NCI-H1436 (cell line): ENCODE measurements at regions not wholly inside any gene's neighbourhood (a gene's known extent, or its start where the extent isn't known, plus 50 kb on each side); places are given as distances from the start of the nearest gene placed in this dataset.
A peak's percentile ranks its signal among the peaks of the same experiment; 100 is the strongest.

Source experiments
- DNase-seq: peaks from one replicate; lab custom pipeline; 2025; lab: John Stamatoyannopoulos, UW

- no peak for DNase-seq
Measured at GRCh38 chr17:14886200-14886739, 378.9 kb downstream of the PMP22 start.

- no peak for DNase-seq
Measured at GRCh38 chr17:14882131-14882530, 383.0 kb downstream of the PMP22 start.

GRCh38 chr17:14875557-14876412, 389.3 kb downstream of the PMP22 start:
- DNase-seq = no peak

- DNase-seq = no peak
Measured at GRCh38 chr17:14873996-14874395, 391.1 kb downstream of the PMP22 start.

GRCh38 chr17:14873540-14873939, 391.6 kb downstream of the PMP22 start:
- no peak for DNase-seq

GRCh38 chr17:14871921-14872320, 393.2 kb downstream of the PMP22 start:
- DNase-seq = no peak

- DNase-seq = no peak
Measured at GRCh38 chr17:14866266-14866665, 398.9 kb downstream of the PMP22 start.

GRCh38 chr17:14864127-14864526, 401.0 kb downstream of the PMP22 start:
- no peak for DNase-seq

GRCh38 chr17:14859542-14859941, 405.6 kb downstream of the PMP22 start:
- no peak for DNase-seq

- DNase-seq = no peak
Measured at GRCh38 chr17:14856176-14856575, 408.9 kb downstream of the PMP22 start.

GRCh38 chr17:14854691-14855090, 410.4 kb downstream of the PMP22 start:
- DNase-seq = no peak

GRCh38 chr17:14845591-14846281, 419.4 kb downstream of the PMP22 start:
- DNase-seq = peak; percentile 73

GRCh38 chr17:14843086-14843795, 421.9 kb downstream of the PMP22 start:
- DNase-seq = no peak

- no peak for DNase-seq
Measured at GRCh38 chr17:14840616-14841231, 424.4 kb downstream of the PMP22 start.

GRCh38 chr17:14838567-14838966, 426.6 kb downstream of the PMP22 start:
- DNase-seq = no peak

- DNase-seq = no peak
Measured at GRCh38 chr17:14833201-14833785, 431.8 kb downstream of the PMP22 start.

- DNase-seq = no peak
Measured at GRCh38 chr17:14831491-14831890, 433.6 kb downstream of the PMP22 start.

GRCh38 chr17:14827396-14827919, 437.7 kb downstream of the PMP22 start:
- no peak for DNase-seq

- no peak for DNase-seq
Measured at GRCh38 chr17:14826358-14826757, 438.8 kb downstream of the PMP22 start.

GRCh38 chr17:14818469-14818868, 446.7 kb downstream of the PMP22 start:
- no peak for DNase-seq

GRCh38 chr17:14815079-14815478, 450.0 kb downstream of the PMP22 start:
- DNase-seq = no peak
